HG03280 (cell line): ENCODE measurements at regions not wholly inside any gene's neighbourhood (a gene's known extent, or its start where the extent isn't known, plus 50 kb on each side); places are given as distances from the start of the nearest gene placed in this dataset.

Source experiments
- ATAC-seq: cut with Tn5 transposase; IDR thresholded peaks from one replicate; pipeline ENCODE4 v1.9.1; 2021; ENCODE audit warnings: mild to moderate bottlenecking, moderate library complexity; ENCODE audit not compliant: unreplicated experiment

DNA sequence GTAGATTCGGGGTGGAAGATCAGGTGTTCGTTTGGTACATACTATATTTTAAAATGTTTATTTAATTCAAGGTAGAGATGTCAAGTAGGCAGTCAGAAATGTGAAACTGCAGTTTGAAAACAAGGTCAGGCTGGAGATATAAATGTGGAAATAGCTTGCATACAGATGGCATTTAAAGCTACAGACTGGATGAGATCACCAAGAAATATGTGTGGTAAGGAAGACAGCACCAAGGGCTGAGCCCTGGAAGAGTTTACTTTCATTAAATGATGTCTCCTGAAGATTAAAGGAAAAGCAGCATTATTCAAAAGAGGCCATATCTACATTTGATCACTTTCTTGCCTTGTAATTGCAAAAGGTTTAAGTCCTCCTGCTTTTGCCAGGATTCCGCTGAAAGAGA, 271.3 kb downstream of the PTBP2 start:
- no peak for ATAC-seq

- ATAC-seq: no peak
Measured at GRCh38 chr1:96995351-96995750, 273.8 kb downstream of the PTBP2 start.

DNA sequence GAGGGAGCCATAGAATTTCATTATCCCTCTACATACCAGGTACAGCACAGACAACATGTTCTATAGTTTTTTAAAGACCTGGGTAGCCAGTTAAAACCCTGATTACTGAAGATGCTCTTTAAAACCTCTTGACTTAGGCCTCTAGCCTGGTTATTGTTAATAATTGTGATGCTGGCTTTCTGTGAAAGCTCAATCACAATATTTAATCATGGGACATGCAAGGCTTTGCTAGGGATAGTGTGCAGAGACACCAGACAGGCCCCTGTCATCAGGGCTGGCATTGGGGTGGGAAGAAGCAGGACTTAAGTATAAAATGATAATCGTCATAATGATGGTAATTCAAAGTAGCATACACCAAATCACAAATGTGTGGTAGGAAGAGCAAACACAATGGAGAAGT, 274.4 kb downstream of the PTBP2 start:
- ATAC-seq: no peak

- no peak for ATAC-seq
Measured at GRCh38 chr1:96997717-96998116, 276.1 kb downstream of the PTBP2 start.

GRCh38 chr1:96998466-96998865, 276.9 kb downstream of the PTBP2 start:
- no peak for ATAC-seq

DNA sequence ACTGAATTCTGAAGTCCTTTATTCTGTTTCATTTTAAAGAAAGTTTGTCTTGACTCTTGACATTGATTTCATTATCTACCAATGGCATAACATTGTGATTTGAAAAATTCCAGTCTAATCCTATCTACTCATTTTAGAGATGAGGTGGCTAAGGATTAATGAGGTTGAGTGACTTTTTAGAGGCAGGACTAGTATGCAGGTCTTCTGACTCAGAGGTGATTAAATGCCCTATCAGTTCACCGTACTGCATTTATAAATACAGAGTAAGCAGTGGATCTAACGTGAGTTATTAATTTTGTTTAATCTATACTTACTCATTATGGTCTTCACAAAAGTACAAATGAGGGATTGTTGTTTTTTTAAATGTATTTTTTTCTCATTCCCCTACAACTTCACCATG, 277.6 kb downstream of the PTBP2 start:
- ATAC-seq: no peak

DNA sequence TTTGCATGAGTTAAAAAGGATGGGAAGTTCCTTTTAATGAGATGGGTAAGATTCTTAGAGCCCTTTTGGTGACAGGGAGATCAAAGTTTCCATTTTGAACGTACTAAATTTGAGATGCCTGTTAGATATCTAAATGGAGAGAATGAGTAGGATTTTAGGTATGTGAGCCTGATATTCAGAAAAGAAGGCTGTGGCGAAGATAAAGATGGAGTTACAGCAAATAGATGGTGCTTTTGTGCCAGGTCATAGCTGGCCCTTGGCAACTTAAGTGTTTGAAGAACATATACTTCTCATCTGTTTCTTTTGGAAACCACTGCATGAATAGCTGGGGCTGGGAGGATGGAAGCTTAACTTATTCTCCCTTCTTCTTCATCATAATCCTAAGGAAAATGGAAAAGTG, 282.5 kb downstream of the PTBP2 start:
- ATAC-seq: no peak

DNA sequence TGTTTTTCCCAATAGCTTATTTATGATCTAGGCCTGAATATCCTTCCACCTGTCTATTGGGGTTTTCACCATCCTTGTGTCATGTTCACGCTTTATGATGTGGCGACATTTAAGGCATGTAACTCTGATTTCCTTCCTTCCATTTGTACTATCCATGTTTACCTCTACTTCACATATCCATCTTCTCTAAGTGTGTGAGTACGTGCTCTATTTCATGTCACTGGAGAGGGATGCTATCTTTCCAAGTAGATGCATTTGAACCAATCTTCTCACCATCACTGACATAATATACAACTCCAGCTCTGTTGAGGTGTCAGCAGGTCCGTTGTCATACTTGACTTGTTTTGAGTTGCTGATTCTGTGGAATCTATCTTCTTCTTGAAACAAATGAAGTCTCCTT, 283.2 kb downstream of the PTBP2 start:
- no peak for ATAC-seq

- ATAC-seq: no peak
Measured at GRCh38 chr1:97006044-97006661, 284.6 kb downstream of the PTBP2 start.

DNA sequence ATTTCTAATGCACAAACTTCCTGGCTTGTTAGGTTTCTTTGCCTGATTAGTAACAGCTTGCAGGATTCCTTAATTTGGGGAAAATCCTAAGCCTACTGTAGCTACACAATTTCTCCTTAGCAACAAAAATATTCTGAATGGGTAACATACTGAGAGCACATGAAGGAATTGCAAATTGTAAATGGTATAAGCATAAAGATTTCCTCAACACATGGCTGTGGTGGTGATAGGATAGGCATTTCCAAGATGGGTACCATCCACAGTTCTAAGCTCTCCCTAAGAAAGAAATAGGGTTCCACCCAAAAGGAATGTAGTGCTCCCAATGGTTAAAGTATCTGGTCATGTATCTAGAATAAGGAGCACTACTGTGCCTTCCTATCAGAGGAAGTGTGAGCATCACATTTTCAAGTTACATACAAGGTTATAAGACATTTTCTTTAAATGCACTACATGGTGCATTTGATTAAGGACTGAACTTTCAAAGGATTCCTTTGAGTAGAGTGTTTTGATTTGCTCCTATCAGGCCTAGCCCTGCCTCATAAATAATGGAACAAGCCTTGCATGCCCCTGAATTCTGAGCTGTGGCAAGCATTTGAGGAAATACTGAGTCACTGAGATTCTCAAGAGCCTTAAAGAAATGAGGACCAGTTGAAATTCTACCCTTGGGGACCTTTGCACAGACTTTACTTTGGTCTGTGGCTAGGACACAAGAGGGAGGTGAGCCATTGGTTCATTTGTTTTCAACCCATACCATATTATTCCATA, 286.4 kb downstream of the PTBP2 start:
- ATAC-seq: no peak

DNA sequence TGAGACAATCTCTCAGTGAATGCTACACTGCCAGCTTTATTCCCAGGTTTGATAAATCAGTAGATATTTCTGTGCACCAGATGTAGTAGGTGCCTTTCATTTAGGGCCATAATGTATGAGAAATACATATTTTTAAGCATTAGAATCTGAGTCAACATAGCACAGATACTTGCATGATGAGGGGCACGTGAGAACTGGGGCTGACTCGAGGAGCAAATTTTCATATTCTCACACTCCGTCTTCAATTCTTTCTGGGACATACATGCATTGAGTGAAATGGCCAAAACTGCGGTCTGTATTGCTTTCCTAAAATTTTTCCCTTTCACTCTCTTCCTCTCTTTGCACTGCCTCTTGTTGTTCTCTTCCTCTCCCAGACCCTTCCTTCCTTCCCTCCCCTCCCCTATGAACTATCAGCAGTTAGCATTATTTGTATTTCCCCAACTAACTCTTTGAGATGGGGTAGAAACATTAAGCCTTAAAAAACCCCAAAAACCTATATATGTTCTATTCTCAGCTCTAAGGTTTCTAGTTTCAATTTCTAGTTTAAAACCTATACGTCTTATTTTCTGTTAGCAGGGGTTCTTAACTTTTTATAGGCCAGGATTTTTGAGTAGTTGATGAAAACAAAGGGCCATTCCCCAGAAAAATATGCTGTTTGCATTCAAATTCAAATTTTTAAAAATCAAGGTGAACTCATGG, 289.1 kb downstream of the PTBP2 start:
- no peak for ATAC-seq

GRCh38 chr1:97013136-97013535, 291.6 kb downstream of the PTBP2 start:
- no peak for ATAC-seq

DNA sequence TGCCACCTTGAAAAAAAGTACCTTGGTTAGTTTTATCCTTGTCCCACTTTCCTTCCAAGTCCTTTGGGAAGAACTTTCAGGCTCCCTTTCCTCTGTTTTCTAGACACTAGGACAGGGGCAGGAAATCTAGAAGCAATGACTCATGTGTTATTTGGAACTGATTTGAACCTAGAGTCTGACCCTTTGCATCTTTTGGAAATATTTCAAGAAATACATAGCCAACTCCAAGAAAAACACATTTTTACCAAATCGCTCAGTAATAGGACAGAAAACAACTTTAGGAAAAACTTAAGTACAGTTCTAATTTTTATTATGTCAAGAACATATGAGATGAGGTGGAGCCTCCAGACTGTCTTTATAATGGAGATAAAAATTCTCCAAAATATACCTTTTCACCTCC, 292.4 kb downstream of the PTBP2 start:
- no peak for ATAC-seq

DNA sequence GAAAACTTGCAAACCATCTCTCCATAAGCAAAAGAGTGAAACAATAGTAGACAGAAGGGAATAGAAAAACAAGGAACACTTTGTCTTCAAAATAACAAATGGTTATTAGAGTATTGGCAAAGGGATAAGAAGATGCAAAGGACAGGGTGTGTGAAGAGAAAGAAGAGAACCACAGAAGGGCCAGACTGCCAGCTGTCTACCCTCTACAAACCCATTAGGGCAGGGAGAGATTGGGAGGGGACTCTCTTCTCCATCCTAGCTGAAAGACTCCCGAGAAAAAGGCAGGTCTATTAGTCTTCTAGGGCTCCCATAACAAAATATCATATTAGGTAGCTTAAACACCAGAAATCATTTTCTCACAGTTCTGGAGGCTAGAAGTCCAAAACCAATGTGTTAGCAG, 292.8 kb downstream of the PTBP2 start:
- no peak for ATAC-seq

- ATAC-seq: no peak
Measured at GRCh38 chr1:97017895-97018294, 296.3 kb downstream of the PTBP2 start.
